CD1c-positive myeloid dendritic cell (primary cell): ENCODE measurements at regions not wholly inside any gene's neighbourhood (a gene's known extent, or its start where the extent isn't known, plus 50 kb on each side); places are given as distances from the start of the nearest gene placed in this dataset.
A peak's percentile ranks its signal among the peaks of the same experiment; 100 is the strongest.
"Not testable (repeated sequence)": the region's sequence is repeated elsewhere in the genome, so short reads cannot be mapped to it uniquely, and the experiment has no call there.

ENCODE experiments used
- DNase-seq: peaks from one replicate; pipeline ENCODE4 v3.0.0-alpha.2; 2016; ENCODE audit errors: extremely low spot score

- no peak for DNase-seq
Observed at GRCh38 chr6:144476286-144476685, 191.2 kb downstream of the UTRN start.

GRCh38 chr6:144477396-144477795, 192.3 kb downstream of the UTRN start:
- DNase-seq: no peak

GRCh38 chr6:144477856-144478255, 192.7 kb downstream of the UTRN start:
- DNase-seq: no peak

GRCh38 chr6:144478483-144478882, 193.3 kb downstream of the UTRN start:
- no peak for DNase-seq

- DNase-seq: no peak
Observed at GRCh38 chr6:144479991-144480390, 194.9 kb downstream of the UTRN start.

- DNase-seq: no peak
Observed at GRCh38 chr6:144480473-144480872, 195.3 kb downstream of the UTRN start.

- no peak for DNase-seq
Observed at GRCh38 chr6:144481527-144481926, 196.4 kb downstream of the UTRN start.

- DNase-seq: peak; percentile 72
Observed at GRCh38 chr6:144482142-144482541, 197.0 kb downstream of the UTRN start.

- DNase-seq: no peak
Observed at GRCh38 chr6:144485531-144485930, 200.4 kb downstream of the UTRN start.

GRCh38 chr6:144488590-144488989, 203.5 kb downstream of the UTRN start:
- no peak for DNase-seq

GRCh38 chr6:144493035-144493910, 208.1 kb downstream of the UTRN start:
- DNase-seq: no peak

GRCh38 chr6:144495076-144495475, 209.9 kb downstream of the UTRN start:
- DNase-seq: not testable (repeated sequence)

GRCh38 chr6:144497650-144498049, 212.5 kb downstream of the UTRN start:
- DNase-seq: no peak

GRCh38 chr6:144500892-144501291, 215.8 kb downstream of the UTRN start:
- no peak for DNase-seq

GRCh38 chr6:144505214-144505613, 220.1 kb downstream of the UTRN start:
- DNase-seq: not testable (repeated sequence)

GRCh38 chr6:144506051-144506450, 220.9 kb downstream of the UTRN start:
- DNase-seq: not testable (repeated sequence)

- DNase-seq: not testable (repeated sequence)
Observed at GRCh38 chr6:144507772-144508312, 222.7 kb downstream of the UTRN start.

GRCh38 chr6:144510859-144511258, 225.7 kb downstream of the UTRN start:
- DNase-seq: no peak

GRCh38 chr6:144515761-144516160, 230.6 kb downstream of the UTRN start:
- no peak for DNase-seq

- no peak for DNase-seq
Observed at GRCh38 chr6:144519426-144519825, 234.3 kb downstream of the UTRN start.

- DNase-seq: no peak
Observed at GRCh38 chr6:144528743-144529425, 243.7 kb downstream of the UTRN start.

GRCh38 chr6:144530118-144530517, 245.0 kb downstream of the UTRN start:
- DNase-seq: no peak

- not testable (repeated sequence) for DNase-seq
Observed at GRCh38 chr6:144532238-144532637, 247.1 kb downstream of the UTRN start.
